Upper lobe of left lung (tissue), 4 donors: ENCODE measurements at regions not wholly inside any gene's neighbourhood (a gene's known extent, or its start where the extent isn't known, plus 50 kb on each side); places are given as distances from the start of the nearest gene placed in this dataset.

ENCODE experiments used
- EP300 ChIP-seq, 4 donors: sonication (generic); formaldehyde crosslinking; IDR thresholded peaks; one replicate each; pipeline ENCODE4 v1.5.1; 2017; ENCODE audit warnings: antibody characterized with exemption in 4 of 4, control low read depth in 2 of 4
- POLR2A ChIP-seq, 4 donors: fragments of 450-650 bp; IDR thresholded peaks; one replicate each; pipeline ENCODE4 v1.5.1; 2016 to 2017; ENCODE audit warnings: antibody characterized with exemption in 4 of 4, mild to moderate bottlenecking in 2 of 4
- POLR2AphosphoS5 ChIP-seq, 2 donors: sonication (generic); formaldehyde crosslinking; IDR thresholded peaks; one replicate each; pipeline ENCODE4 v1.5.1; 2017; ENCODE audit warnings: antibody characterized with exemption in 2 of 2
- TF ChIP-seq, protein P1 (sequence below), 6 experiments: fragments of 450-650 bp in 4 of 6; fragments of 200-600 bp in 2 of 6; sonication (generic) in 2 of 6; IDR thresholded peaks; one replicate each; pipeline ENCODE4 v1.5.1; 2016 to 2019; ENCODE audit warnings: antibody characterized with exemption in 6 of 6

DNA sequence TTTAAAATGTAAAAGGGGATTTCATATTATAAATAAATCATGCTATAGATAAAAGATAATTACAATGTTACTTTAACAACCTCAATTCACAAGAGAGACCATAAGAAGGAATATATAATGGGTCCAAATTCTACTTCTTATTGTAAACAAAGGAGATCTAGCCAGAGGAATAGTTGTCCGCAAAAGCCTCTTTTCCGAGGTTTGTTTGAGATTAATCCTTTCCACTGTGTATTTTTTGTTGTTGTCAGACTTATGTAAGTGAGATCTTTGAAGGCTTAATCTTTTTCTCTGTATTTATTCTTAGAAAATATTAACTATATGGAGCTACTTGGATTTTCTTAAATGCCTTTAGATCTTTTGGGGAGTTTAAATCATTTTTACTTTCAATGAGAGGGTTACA, 1299.3 kb upstream of the WWC1 start:
- TF ChIP-seq, protein P1, sequence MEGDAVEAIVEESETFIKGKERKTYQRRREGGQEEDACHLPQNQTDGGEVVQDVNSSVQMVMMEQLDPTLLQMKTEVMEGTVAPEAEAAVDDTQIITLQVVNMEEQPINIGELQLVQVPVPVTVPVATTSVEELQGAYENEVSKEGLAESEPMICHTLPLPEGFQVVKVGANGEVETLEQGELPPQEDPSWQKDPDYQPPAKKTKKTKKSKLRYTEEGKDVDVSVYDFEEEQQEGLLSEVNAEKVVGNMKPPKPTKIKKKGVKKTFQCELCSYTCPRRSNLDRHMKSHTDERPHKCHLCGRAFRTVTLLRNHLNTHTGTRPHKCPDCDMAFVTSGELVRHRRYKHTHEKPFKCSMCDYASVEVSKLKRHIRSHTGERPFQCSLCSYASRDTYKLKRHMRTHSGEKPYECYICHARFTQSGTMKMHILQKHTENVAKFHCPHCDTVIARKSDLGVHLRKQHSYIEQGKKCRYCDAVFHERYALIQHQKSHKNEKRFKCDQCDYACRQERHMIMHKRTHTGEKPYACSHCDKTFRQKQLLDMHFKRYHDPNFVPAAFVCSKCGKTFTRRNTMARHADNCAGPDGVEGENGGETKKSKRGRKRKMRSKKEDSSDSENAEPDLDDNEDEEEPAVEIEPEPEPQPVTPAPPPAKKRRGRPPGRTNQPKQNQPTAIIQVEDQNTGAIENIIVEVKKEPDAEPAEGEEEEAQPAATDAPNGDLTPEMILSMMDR (IDR thresholded peaks at IDR 0.05) = no peak
- TF ChIP-seq POLR2A (IDR thresholded peaks at IDR 0.05) (no peak), POLR2AphosphoS5 (IDR thresholded peaks at IDR 0.05) (no peak), EP300 (IDR thresholded peaks at IDR 0.05) (no peak)
